Glutamatergic neuron (in vitro differentiated cells): ENCODE measurements at regions not wholly inside any gene's neighbourhood (a gene's known extent, or its start where the extent isn't known, plus 50 kb on each side); places are given as distances from the start of the nearest gene placed in this dataset.

Source experiments
- DNase-seq: peaks from one replicate; pipeline ENCODE4 v3.0.0; 2022
- H3K27ac Mint-ChIP-seq: one replicate; pipeline ENCODE4 v1.8.0; 2020; ENCODE audit warnings: mild to moderate bottlenecking, mixed read lengths, inconsistent platforms; ENCODE audit not compliant: unreplicated experiment
- H3K27me3 Mint-ChIP-seq: one replicate; pipeline ENCODE4 v1.8.0; 2020; ENCODE audit warnings: mild to moderate bottlenecking, moderate library complexity, mixed read lengths, inconsistent platforms; ENCODE audit not compliant: unreplicated experiment
- H3K36me3 Mint-ChIP-seq: one replicate; pipeline ENCODE4 v1.8.0; 2020; ENCODE audit warnings: mild to moderate bottlenecking, mixed read lengths, inconsistent platforms; ENCODE audit not compliant: unreplicated experiment
- H3K4me1 Mint-ChIP-seq: one replicate; pipeline ENCODE4 v1.8.0; 2020; ENCODE audit warnings: mild to moderate bottlenecking, low read depth, mixed read lengths, inconsistent platforms; ENCODE audit not compliant: unreplicated experiment
- H3K4me3 Mint-ChIP-seq: one replicate; pipeline ENCODE4 v1.8.0; 2020; ENCODE audit warnings: mild to moderate bottlenecking, mixed read lengths, inconsistent platforms; ENCODE audit not compliant: unreplicated experiment
- H3K9me3 Mint-ChIP-seq: one replicate; pipeline ENCODE4 v1.8.0; 2020; ENCODE audit warnings: mild to moderate bottlenecking, moderate library complexity, mixed read lengths, inconsistent platforms; ENCODE audit not compliant: unreplicated experiment
- TF ChIP-seq, protein P1 (sequence below): fragments of 200-600 bp; sonication (generic); IDR thresholded peaks from one replicate; pipeline ENCODE4 v1.5.0; 2021; ENCODE audit not compliant: partially characterized antibody, unreplicated experiment

DNA sequence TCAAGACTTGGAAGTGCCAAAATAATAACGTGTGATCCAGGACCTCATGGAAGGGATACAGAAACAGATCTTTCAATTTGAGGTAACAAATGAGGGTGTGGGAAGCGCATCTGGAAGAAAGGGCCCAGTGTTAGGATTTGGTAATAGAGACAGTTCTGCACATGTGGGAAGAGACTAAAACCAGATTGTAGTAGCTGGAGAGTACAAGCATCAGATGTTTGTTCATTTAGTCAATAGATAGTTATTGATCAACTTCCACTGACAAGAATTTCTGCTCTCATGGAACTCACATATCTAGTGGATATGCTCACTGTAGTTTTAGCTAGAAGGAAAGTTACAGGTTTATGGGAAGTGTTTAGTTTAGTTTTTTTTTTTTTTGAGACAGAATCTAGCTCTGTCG is 153.6 kb downstream of the TLR5 start:
- DNase-seq = no peak
- no peaks in the 10 kb centered on the region for H3K36me3 Mint-ChIP-seq
- no peak overlapping the region for H3K4me3 Mint-ChIP-seq
- no peak overlapping the region for H3K27ac Mint-ChIP-seq
- TF ChIP-seq, protein P1, sequence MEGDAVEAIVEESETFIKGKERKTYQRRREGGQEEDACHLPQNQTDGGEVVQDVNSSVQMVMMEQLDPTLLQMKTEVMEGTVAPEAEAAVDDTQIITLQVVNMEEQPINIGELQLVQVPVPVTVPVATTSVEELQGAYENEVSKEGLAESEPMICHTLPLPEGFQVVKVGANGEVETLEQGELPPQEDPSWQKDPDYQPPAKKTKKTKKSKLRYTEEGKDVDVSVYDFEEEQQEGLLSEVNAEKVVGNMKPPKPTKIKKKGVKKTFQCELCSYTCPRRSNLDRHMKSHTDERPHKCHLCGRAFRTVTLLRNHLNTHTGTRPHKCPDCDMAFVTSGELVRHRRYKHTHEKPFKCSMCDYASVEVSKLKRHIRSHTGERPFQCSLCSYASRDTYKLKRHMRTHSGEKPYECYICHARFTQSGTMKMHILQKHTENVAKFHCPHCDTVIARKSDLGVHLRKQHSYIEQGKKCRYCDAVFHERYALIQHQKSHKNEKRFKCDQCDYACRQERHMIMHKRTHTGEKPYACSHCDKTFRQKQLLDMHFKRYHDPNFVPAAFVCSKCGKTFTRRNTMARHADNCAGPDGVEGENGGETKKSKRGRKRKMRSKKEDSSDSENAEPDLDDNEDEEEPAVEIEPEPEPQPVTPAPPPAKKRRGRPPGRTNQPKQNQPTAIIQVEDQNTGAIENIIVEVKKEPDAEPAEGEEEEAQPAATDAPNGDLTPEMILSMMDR = no peak
- H3K9me3 Mint-ChIP-seq = no peaks in the 10 kb centered on the region
- H3K4me1 Mint-ChIP-seq = no peaks in the 10 kb centered on the region
- no peaks in the 10 kb centered on the region for H3K27me3 Mint-ChIP-seq

DNA sequence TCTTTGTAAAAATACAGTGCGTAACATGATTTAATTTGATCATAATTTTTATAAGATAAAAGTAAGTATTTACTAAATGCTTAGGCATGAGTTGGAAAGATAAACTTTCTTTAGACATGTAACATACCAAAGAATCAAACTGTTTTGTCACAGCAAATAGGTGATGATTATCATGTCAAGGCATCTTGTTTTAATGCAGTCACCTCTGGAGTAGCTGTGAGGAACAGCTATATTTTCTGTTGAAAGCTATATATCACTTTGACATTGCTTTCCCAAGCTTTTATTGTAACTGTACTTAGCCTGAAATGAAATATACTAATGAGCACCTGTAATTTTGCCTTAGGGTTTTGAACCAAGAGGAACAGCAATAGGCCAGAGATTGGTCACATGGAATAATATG is 151.9 kb downstream of the TLR5 start:
- Mint-ChIP-seq H3K4me1 (no peaks in the 10 kb centered on the region), H3K27me3 (no peaks in the 10 kb centered on the region), H3K27ac (no peak overlapping the region)

DNA sequence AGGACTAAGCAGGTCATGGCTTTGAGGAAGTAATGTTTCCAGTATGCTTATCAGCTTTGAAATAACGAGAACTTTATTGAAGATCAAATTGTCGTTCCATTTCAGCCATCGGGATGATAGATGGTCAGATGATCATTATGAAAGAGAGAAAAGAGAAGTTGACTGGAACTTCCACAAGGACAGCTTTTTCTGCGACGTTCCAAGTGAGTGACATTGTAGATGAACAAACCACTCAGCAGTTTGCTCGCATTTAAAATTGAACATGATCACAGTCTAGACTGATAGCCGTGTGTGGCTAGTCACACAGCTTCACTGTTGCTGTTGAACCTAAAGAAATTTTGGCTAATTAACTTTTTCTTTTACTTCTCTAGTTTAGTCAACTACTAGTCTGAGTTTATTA is 151.1 kb downstream of the TLR5 start:
- Mint-ChIP-seq H3K36me3 (no peaks in the 10 kb centered on the region), H3K4me3 (no peak overlapping the region), H3K4me1 (no peaks in the 10 kb centered on the region), H3K9me3 (no peaks in the 10 kb centered on the region), H3K27me3 (no peaks in the 10 kb centered on the region), H3K27ac (no peak overlapping the region)
- DNase-seq = no peak
- TF ChIP-seq, protein P1 = no peak

More for the DNA sequence above, 151.9 kb downstream of the TLR5 start:
- TF ChIP-seq, protein P1 = no peak
- no peak for DNase-seq
- no peak overlapping the region for H3K4me3 Mint-ChIP-seq
- no peaks in the 10 kb centered on the region for H3K9me3 Mint-ChIP-seq
- H3K36me3 Mint-ChIP-seq = no peaks in the 10 kb centered on the region

DNA sequence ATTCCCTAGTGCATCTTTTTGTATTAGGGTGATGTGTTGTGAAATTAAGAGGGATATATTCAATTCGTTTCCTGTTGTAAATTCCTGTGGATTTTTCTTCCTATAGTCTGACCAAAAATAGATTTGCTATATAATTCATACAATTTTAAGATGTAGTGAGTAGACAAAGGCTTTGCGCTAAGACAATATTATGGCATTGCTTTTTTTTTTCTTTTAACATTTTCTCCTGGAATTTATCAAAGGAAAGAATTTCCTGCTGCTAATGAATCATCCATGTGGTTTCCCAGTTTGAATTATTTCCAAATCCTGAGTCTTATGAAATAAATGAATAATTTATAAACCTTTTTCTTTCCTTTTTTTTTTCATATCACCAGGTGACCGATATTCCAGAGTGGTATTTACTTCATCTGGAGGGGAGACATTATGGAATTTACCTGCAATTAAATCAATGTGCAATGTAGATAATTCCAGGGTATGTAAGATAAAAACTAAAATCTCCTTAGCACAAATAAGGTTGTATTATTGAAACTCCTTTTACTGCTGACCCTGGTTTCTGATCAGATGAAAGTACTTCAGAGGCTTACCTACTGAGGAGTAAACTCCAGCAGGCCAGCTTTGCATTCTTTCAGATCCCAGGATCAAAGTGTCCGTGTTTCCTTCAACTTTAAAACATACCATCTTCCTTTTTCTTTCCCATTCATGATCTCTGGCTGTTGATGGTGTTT is 148.4 kb downstream of the TLR5 start:
- H3K27ac Mint-ChIP-seq = no peak overlapping the region
- no peaks in the 10 kb centered on the region for H3K9me3 Mint-ChIP-seq
- TF ChIP-seq, protein P1 = no peak
- no peaks in the 10 kb centered on the region for H3K27me3 Mint-ChIP-seq
- no peaks in the 10 kb centered on the region for H3K4me1 Mint-ChIP-seq
- no peaks in the 10 kb centered on the region for H3K36me3 Mint-ChIP-seq
- H3K4me3 Mint-ChIP-seq = no peak overlapping the region
- DNase-seq = no peak

DNA sequence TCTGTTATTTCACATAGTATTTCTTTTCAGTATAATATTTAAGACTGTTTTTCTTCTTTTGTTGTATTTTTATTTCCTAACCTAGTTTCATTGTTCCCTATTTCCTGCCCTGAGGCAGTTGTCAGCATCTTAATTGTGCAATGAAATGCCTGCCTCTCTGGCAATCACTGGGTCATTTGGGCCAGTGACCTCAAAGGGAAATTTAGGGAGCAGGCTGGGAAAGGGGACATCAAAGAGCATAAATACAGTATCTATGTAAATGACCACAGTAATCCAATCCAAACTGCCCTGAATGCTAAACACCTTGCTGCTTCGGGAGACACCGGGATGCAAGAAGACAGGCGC is 147.8 kb downstream of the TLR5 start:
- TF ChIP-seq, protein P1 = no peak

More for the DNA sequence above, 147.8 kb downstream of the TLR5 start:
- Mint-ChIP-seq H3K27ac (no peak overlapping the region), H3K4me3 (no peak overlapping the region), H3K4me1 (no peaks in the 10 kb centered on the region), H3K36me3 (no peaks in the 10 kb centered on the region), H3K9me3 (no peaks in the 10 kb centered on the region), H3K27me3 (no peaks in the 10 kb centered on the region)
- DNase-seq = no peak
